ENCODE measurements at regions not wholly inside any gene's neighbourhood (a gene's known extent, or its start where the extent isn't known, plus 50 kb on each side); places are given as distances from the start of the nearest gene placed in this dataset.

- no peaks in the 10 kb centered on the region for H3K36me3 ChIP-seq (replicated peaks in 1 of 2; ENCODE audit: control insufficient read depth in 1 of 2, insufficient read depth in 2 of 2, low read length in 2 of 2)
- DNase-seq (ENCODE audit: low spot score), result no peak
- WGBS (ENCODE audit: low lambda C conversion rate), result 68% methylated on average over 2 of the region's 2 CpGs
- TF ChIP-seq SRSF1 (optimal IDR thresholded peaks at IDR 0.05; ENCODE audit: low read depth, low read length) (no peak), LCORL (IDR thresholded peaks at IDR 0.05) (no peak), LCORL (CRISPR knock-in tag; IDR thresholded peaks at IDR 0.05) (no peak), BCL3 (CRISPR knock-in tag; IDR thresholded peaks at IDR 0.05) (no peak), MIER3 (CRISPR knock-in tag; IDR thresholded peaks at IDR 0.05; ENCODE audit: borderline replicate concordance) (no peak), AHR (CRISPR knock-in tag; IDR thresholded peaks at IDR 0.05) (no peak), ETV6 (CRISPR knock-in tag; conservative IDR thresholded peaks at IDR 0.05) (no peak), ZNF557 (CRISPR knock-in tag; IDR thresholded peaks at IDR 0.05) (no peak), ZMYM3 (CRISPR knock-in tag; IDR thresholded peaks at IDR 0.05) (no peak), IKZF4 (CRISPR knock-in tag; IDR thresholded peaks at IDR 0.05; ENCODE audit: borderline replicate concordance, low read depth, not compliant biosample characterization) (no peak), ATF2 (CRISPR knock-in tag; IDR thresholded peaks at IDR 0.05) (no peak), NFYB (CRISPR knock-in tag; IDR thresholded peaks at IDR 0.05) (no peak), TSC22D2 (CRISPR knock-in tag; IDR thresholded peaks at IDR 0.05; ENCODE audit: borderline replicate concordance) (no peak), GATA4 (IDR thresholded peaks at IDR 0.05; ENCODE audit: borderline replicate concordance, low read depth) (no peak), HDAC2 (CRISPR knock-in tag; IDR thresholded peaks at IDR 0.05) (no peak), EEA1 (CRISPR knock-in tag; IDR thresholded peaks at IDR 0.05; ENCODE audit: borderline replicate concordance) (no peak), ZNF138 (CRISPR knock-in tag; IDR thresholded peaks at IDR 0.05; ENCODE audit: low read depth) (no peak), ZNF205 (CRISPR knock-in tag; IDR thresholded peaks at IDR 0.05) (no peak), SCMH1 (CRISPR knock-in tag; IDR thresholded peaks at IDR 0.05; ENCODE audit: borderline replicate concordance) (no peak), ZBTB7B (CRISPR knock-in tag; IDR thresholded peaks at IDR 0.05) (no peak), ZNF468 (CRISPR knock-in tag; IDR thresholded peaks at IDR 0.05) (no peak)
- no peaks in the 10 kb centered on the region for H3K79me2 ChIP-seq (ENCODE audit: insufficient read depth, low read length)
- H3K27me3 ChIP-seq (ENCODE audit: control insufficient read depth in 1 of 2, insufficient read depth in 2 of 2, low read length in 2 of 2), result no peaks in the 10 kb centered on the region
- CTCF ChIA-PET (ENCODE audit: low intra/inter-chr PET ratio, low total read pairs), result no interaction called here
- no peak for ATAC-seq
- peaks cover 14% of the 10 kb centered on the region; the same call in 1 of the 2 replicates for H3K4me1 ChIP-seq (ENCODE audit: insufficient read depth, low read length)
- no peak for FAIRE-seq
- in situ Hi-C loops (cut with HindIII; ENCODE audit: extremely low pct_ligation_motif_present, low pct_unique_long_range_greater_than_20kb), result no loop called here
- intact Hi-C loops (cut with micrococcal nuclease; ENCODE audit: unreplicated experiment), result no loop called here
- POLR2A ChIA-PET, result no interaction called here
- no peak overlapping the region for H3K4me3 ChIP-seq (replicated peaks in 1 of 3; ENCODE audit: insufficient read depth in 1 of 3, low read depth in 2 of 3, low read length in 3 of 3)
- H3K9ac ChIP-seq (ENCODE audit: insufficient read depth, low read depth, low read length), result no peak overlapping the region
- no peaks in the 10 kb centered on the region for H3K9me3 ChIP-seq (ENCODE audit: low read length)
- H4K20me1 ChIP-seq (ENCODE audit: insufficient read depth, low read length), result no peaks in the 10 kb centered on the region
- H2AFZ ChIP-seq (ENCODE audit: low read length), result no peak overlapping the region
- no peak overlapping the region for H3K27ac ChIP-seq (ENCODE audit: extremely low read length, insufficient read depth, low read length)
- no TSS peak for BruUV-seq (replicated peaks)
- H3K4me2 ChIP-seq (ENCODE audit: low read depth, low read length), result no peak overlapping the region
Observed at GRCh38 chr1:229181419-229181818, 89.5 kb upstream of the RAB4A start.

All from HepG2 (cell line).